HepG2 (cell line): ENCODE measurements at regions not wholly inside any gene's neighbourhood (a gene's known extent, or its start where the extent isn't known, plus 50 kb on each side); places are given as distances from the start of the nearest gene placed in this dataset.

Experiments used
- ARNT2 ChIP-seq: sonication (generic); formaldehyde crosslinking; IDR thresholded peaks from 2 replicates; pipeline ENCODE4 v1.8.0; 2022; ENCODE audit warnings: mild to moderate bottlenecking, low read depth, missing genetic modification reagents, moderate library complexity
- CBX1 ChIP-seq: IDR thresholded peaks from one replicate; pipeline ENCODE4 v1.6.1; 2016; ENCODE audit warnings: antibody characterized with exemption, low read depth
- DMAP1 ChIP-seq: IDR thresholded peaks from 2 replicates; pipeline ENCODE4 v1.6.1; 2016
- DZIP1 ChIP-seq: sonication (generic); formaldehyde crosslinking; IDR thresholded peaks from 2 replicates; pipeline ENCODE4 v1.5.0; 2020; ENCODE audit warnings: mild to moderate bottlenecking, missing genetic modification reagents
- E2F5 ChIP-seq: sonication (generic); formaldehyde crosslinking; conservative IDR thresholded peaks from 2 replicates; pipeline ENCODE4 v1.4.0; 2020; ENCODE audit warnings: missing genetic modification reagents
- FOXA1 ChIP-seq, 2 experiments: fragments of 450-650 bp in 1 of 2; sonication (generic) in 1 of 2; formaldehyde crosslinking in 1 of 2; IDR thresholded peaks; 2 replicates each; pipeline versions ENCODE4 v1.4.0 to v1.6.1; 2016 to 2020; ENCODE audit warnings: missing genetic modification reagents in 1 of 2
- FOXP1 ChIP-seq, 2 experiments: fragments of 450-650 bp in 1 of 2; IDR thresholded peaks; 2 replicates each; pipeline ENCODE4 v1.6.1; 2017 to 2018; ENCODE audit warnings: antibody characterized with exemption in 1 of 2
- GMEB1 ChIP-seq: sonication (generic); formaldehyde crosslinking; IDR thresholded peaks from 2 replicates; pipeline ENCODE4 v1.5.1; 2020; ENCODE audit warnings: missing genetic modification reagents, mild to moderate bottlenecking, borderline replicate concordance
- HCFC1 ChIP-seq: fragments of 150-350 bp; IDR thresholded peaks from 2 replicates; pipeline ENCODE4 v1.6.1; 2014; ENCODE audit warnings: low read depth, low read length
- HDAC6 ChIP-seq: fragments of 200-600 bp; sonication (generic); IDR thresholded peaks from 2 replicates; pipeline ENCODE4 v1.7.0; 2017; ENCODE audit warnings: mild to moderate bottlenecking, antibody characterized with exemption, low read length, low read depth
- HOXA7 ChIP-seq: sonication (generic); formaldehyde crosslinking; IDR thresholded peaks from 2 replicates; pipeline ENCODE4 v1.8.1; 2022; ENCODE audit warnings: mild to moderate bottlenecking, missing genetic modification reagents, moderate library complexity
- MATR3 ChIP-seq: sonication (generic); formaldehyde crosslinking; IDR thresholded peaks from 2 replicates; pipeline ENCODE4 v1.4.0; 2020; ENCODE audit warnings: missing genetic modification reagents
- MTA1 ChIP-seq: sonication (generic); formaldehyde crosslinking; IDR thresholded peaks from 2 replicates; pipeline ENCODE4 v1.4.0; 2020; ENCODE audit warnings: missing genetic modification reagents, mild to moderate bottlenecking, borderline replicate concordance
- PLSCR1 ChIP-seq: sonication (generic); formaldehyde crosslinking; IDR thresholded peaks from 2 replicates; pipeline ENCODE4 v1.5.0; 2020; ENCODE audit warnings: missing genetic modification reagents, mild to moderate bottlenecking, borderline replicate concordance
- SIX4 ChIP-seq: sonication (generic); formaldehyde crosslinking; IDR thresholded peaks from 2 replicates; pipeline ENCODE4 v1.4.0; 2020; ENCODE audit warnings: missing genetic modification reagents
- YEATS4 ChIP-seq: sonication (generic); formaldehyde crosslinking; IDR thresholded peaks from 2 replicates; pipeline ENCODE4 v1.4.0; 2020; ENCODE audit warnings: missing genetic modification reagents, borderline replicate concordance
- ZBTB4 ChIP-seq: sonication (generic); formaldehyde crosslinking; IDR thresholded peaks from 2 replicates; pipeline ENCODE4 v1.4.0; 2020; ENCODE audit warnings: missing genetic modification reagents, mild to moderate bottlenecking, borderline replicate concordance
- ZEB1 ChIP-seq: IDR thresholded peaks from 2 replicates; pipeline ENCODE4 v1.6.1; 2012; ENCODE audit warnings: mild to moderate bottlenecking, low read depth, inconsistent platforms; ENCODE audit not compliant: insufficient replicate concordance
- ZNF543 ChIP-seq: sonication (generic); formaldehyde crosslinking; IDR thresholded peaks from 2 replicates; pipeline ENCODE4 v1.4.0; 2020; ENCODE audit warnings: mild to moderate bottlenecking, missing genetic modification reagents
- ZNF556 ChIP-seq: sonication (generic); formaldehyde crosslinking; IDR thresholded peaks from 2 replicates; pipeline ENCODE4 v1.4.0; 2020; ENCODE audit warnings: mild to moderate bottlenecking, missing genetic modification reagents, borderline replicate concordance

- TF ChIP-seq DZIP1 (CRISPR knock-in tag) = no peak
- TF ChIP-seq ARNT2 = peak; percentile 46; the same call in 1 of the 2 replicates
- TF ChIP-seq ZBTB4 = peak; percentile 70; the same call in 1 of the 2 replicates
- TF ChIP-seq ZEB1 = no peak
- peak; percentile 22 for TF ChIP-seq CBX1
- no peak for TF ChIP-seq HDAC6
- 0 out of 2 replicates have a peak, but pooled peaks have one; percentile 17 for TF ChIP-seq SIX4 (CRISPR knock-in tag)
- TF ChIP-seq MTA1 = no peak
- TF ChIP-seq HCFC1 = no peak
- TF ChIP-seq ZNF556 (CRISPR knock-in tag) = no peak
- TF ChIP-seq FOXP1 (IDR thresholded peaks at IDR 0.05) = no peak
- TF ChIP-seq FOXP1 (CRISPR knock-in tag; IDR thresholded peaks at IDR 0.05) = peak; percentile 30; the same call in 1 of the 2 replicates
- TF ChIP-seq MATR3 = no peak
- TF ChIP-seq HOXA7 (CRISPR knock-in tag) = no peak
- TF ChIP-seq GMEB1 = no peak
- no peak for TF ChIP-seq ZNF543
- no peak for TF ChIP-seq PLSCR1 (CRISPR knock-in tag)
- no peak for TF ChIP-seq FOXA1 (IDR thresholded peaks at IDR 0.05)
- peak; percentile 56 for TF ChIP-seq FOXA1 (CRISPR knock-in tag; IDR thresholded peaks at IDR 0.05)
- peak; percentile 62; the same call in 1 of the 2 replicates for TF ChIP-seq YEATS4 (CRISPR knock-in tag)
- no peak for TF ChIP-seq E2F5 (CRISPR knock-in tag)
- peak; percentile 52 for TF ChIP-seq DMAP1 (CRISPR knock-in tag)
These were observed 136.5 kb upstream of the ABCA1 start (continued) for GRCh38 chr9:105064248-105065097.
